ENCODE measurements at regions not wholly inside any gene's neighbourhood (a gene's known extent, or its start where the extent isn't known, plus 50 kb on each side); places are given as distances from the start of the nearest gene placed in this dataset.
A peak's percentile ranks its signal among the peaks of the same experiment; 100 is the strongest.

DNA sequence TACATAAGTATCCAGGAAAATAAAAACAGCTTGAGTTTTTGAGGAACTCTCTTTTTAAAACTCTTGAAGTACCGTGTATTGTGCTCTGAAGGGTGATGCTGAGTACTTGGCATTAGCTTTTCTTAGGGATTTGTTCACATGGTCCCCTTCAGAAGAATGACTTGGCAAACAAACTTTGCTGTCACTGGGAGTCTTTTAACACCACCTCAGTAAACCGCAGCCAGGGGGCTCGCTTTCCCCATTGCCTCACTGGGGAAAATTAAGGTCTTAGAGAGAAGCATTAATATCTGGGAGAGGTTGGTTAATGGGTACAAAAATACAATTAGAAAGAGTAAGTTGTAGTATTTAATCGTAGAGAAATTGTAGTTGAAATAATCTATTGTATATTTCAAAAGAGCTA, 105.9 kb upstream of the DAP start:
- Histone ChIP-seq H3K36me3 (no peaks in the 10 kb centered on the region), H3K9me3 (no peaks in the 10 kb centered on the region), H3K27ac (no peak overlapping the region), H3K27me3 (peaks cover 0 to 8% of the 10 kb centered on the region in 2 donors), H3K4me1 (no peaks in the 10 kb centered on the region), H3K4me3 (no peak overlapping the region)
- no peak for DNase-seq
- intact Hi-C loops (cut with DNase I; ENCODE audit: low total_unique reads): no loop called here
- TF ChIP-seq, protein P1, sequence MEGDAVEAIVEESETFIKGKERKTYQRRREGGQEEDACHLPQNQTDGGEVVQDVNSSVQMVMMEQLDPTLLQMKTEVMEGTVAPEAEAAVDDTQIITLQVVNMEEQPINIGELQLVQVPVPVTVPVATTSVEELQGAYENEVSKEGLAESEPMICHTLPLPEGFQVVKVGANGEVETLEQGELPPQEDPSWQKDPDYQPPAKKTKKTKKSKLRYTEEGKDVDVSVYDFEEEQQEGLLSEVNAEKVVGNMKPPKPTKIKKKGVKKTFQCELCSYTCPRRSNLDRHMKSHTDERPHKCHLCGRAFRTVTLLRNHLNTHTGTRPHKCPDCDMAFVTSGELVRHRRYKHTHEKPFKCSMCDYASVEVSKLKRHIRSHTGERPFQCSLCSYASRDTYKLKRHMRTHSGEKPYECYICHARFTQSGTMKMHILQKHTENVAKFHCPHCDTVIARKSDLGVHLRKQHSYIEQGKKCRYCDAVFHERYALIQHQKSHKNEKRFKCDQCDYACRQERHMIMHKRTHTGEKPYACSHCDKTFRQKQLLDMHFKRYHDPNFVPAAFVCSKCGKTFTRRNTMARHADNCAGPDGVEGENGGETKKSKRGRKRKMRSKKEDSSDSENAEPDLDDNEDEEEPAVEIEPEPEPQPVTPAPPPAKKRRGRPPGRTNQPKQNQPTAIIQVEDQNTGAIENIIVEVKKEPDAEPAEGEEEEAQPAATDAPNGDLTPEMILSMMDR (IDR thresholded peaks at IDR 0.05): no peak

DNA sequence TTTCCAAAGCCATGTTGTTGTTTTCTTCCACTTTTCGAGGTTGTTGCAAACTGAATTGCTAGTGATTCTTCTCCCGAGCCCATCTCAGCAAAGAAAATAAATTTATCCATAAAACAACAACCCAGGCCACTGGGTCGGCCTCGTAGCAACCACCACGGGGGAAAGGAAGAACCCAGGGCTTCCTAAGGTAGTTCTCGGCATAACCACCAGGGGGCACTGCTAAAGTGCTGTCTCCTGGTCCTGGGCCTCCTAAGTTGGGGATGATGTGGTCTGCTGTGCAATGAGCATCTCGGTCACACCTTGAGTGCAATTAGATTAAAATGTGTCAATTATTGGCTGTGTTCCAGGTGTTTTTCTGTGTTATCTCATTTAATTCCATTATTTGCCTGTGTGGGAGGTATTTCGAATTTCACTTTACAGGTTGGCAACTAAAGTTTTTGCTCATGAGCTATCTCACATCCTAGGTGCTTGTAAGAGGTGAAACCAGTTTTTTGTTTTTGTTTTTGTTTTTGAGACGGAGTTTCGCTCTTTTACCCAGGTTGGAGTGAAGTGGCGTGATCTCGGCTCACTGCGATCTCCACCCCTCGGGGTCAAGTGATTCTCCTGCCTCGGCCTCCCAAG, 102.8 kb upstream of the DAP start:
- no peak overlapping the region for H3K27ac ChIP-seq
- peak; percentile 41 to 54 for DNase-seq
- intact Hi-C loops (cut with DNase I; ENCODE audit: low total_unique reads): no loop called here
- H3K27me3 ChIP-seq: peaks cover 0 to 8% of the 10 kb centered on the region in 2 donors
- H3K4me1 ChIP-seq: no peaks in the 10 kb centered on the region
- TF ChIP-seq, protein P1 (IDR thresholded peaks at IDR 0.05): peak; percentile 54 to 57
- no peaks in the 10 kb centered on the region for H3K36me3 ChIP-seq
- no peak overlapping the region for H3K4me3 ChIP-seq
- no peaks in the 10 kb centered on the region for H3K9me3 ChIP-seq

DNA sequence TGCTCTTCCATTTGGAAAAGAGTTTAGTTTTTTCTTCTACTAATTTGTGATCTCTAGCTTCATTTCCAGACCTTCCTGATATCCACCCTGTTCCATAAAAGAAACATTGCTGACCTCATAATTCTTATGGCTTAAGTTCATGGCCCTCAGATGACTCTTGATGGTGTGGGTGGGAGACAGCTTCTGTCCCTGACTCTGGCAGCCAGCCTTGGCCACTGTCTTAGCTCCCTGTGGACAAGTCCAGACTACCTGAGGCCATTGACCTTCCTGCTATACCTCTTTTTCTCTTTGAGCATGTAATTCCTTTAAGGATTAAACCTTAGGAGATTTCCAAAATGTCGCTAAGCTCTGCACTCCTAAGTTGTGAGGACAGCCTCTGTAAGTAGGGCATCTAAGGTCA, 101.1 kb upstream of the DAP start:
- DNase-seq: no peak
- H3K4me3 ChIP-seq: no peak overlapping the region
- intact Hi-C loops (cut with DNase I; ENCODE audit: low total_unique reads): no loop called here
- no peak overlapping the region for H3K27ac ChIP-seq
- TF ChIP-seq, protein P1 (IDR thresholded peaks at IDR 0.05): no peak
- H3K9me3 ChIP-seq: no peaks in the 10 kb centered on the region
- peaks cover 0 to 11% of the 10 kb centered on the region in 2 donors for H3K27me3 ChIP-seq
- peaks cover 0 to 4% (median 0%) of the 10 kb centered on the region in 4 donors for H3K4me1 ChIP-seq
- no peaks in the 10 kb centered on the region for H3K36me3 ChIP-seq

DNA sequence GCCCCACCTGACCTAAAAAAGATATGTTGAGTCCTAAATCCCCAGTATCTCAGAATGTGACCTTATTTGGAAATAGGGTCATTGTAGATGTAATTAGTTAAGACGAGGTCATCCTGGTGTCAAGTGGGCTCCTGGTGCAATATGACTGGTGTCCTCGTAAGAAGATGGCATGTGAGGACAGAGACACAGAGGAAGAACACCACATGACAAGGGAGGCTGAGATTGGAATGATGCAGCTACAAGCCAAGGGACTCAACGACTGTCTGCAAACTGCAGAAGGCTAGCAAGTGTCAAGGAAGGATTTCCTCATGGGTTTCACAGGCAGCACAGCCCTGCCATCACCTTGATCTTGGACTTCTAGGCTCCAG, 100.4 kb upstream of the DAP start:
- peaks cover 0 to 4% (median 0%) of the 10 kb centered on the region in 4 donors for H3K4me1 ChIP-seq
- TF ChIP-seq, protein P1 (IDR thresholded peaks at IDR 0.05): no peak
- no peak overlapping the region for H3K4me3 ChIP-seq
- peaks cover 0 to 11% of the 10 kb centered on the region in 2 donors for H3K27me3 ChIP-seq
- H3K27ac ChIP-seq: no peak overlapping the region
- DNase-seq: no peak
- H3K9me3 ChIP-seq: no peaks in the 10 kb centered on the region
- no peaks in the 10 kb centered on the region for H3K36me3 ChIP-seq
- intact Hi-C loops (cut with DNase I; ENCODE audit: low total_unique reads): no loop called here

DNA sequence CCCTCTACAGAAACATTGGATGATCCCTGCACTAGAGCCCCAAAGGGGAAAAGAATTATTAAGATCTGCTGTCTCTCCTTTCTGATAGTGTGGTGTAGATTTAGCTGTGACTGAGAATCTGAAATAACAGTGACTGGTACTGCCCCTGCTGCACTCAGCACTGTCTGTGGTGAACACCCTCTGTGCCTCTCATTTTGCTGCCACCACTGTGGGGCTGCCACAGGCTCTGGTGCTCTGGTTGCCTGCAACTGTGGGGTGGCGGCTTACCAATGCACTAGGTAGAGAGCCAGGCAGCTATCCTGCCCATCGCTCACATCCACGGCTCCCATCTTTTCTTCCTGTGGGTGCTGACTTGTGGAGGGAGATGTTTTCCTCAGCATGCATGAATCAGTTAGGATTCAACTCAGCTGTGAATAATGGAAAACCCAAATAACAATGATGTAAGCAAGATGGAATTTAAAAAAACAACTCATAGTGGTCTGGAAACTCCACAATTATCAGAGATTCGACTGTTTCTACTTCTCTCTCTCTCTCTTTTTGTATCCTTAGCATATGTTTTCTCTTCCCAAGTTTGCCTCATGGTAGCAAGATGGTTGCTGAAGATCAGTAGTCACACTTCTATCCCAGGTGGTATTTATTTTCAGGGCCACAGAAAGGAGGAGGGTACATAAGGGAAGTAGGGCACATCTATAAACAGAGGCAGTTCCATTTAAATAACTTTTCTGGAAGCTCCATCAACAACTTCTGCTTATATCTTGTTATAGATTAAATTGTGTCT, 99.8 kb upstream of the DAP start:
- no peaks in the 10 kb centered on the region for H3K9me3 ChIP-seq
- H3K27me3 ChIP-seq: peaks cover 0 to 11% of the 10 kb centered on the region in 2 donors
- peaks cover 0 to 4% (median 0%) of the 10 kb centered on the region in 4 donors for H3K4me1 ChIP-seq
- H3K27ac ChIP-seq: no peak overlapping the region
- TF ChIP-seq, protein P1 (IDR thresholded peaks at IDR 0.05): no peak
- no peaks in the 10 kb centered on the region for H3K36me3 ChIP-seq
- DNase-seq: no peak
- intact Hi-C loops (cut with DNase I; ENCODE audit: low total_unique reads): no loop called here
- no peak overlapping the region for H3K4me3 ChIP-seq

Measured in tibial artery (tissue), 4 donors.